Chondrocyte (in vitro differentiated cells): ENCODE measurements at regions not wholly inside any gene's neighbourhood (a gene's known extent, or its start where the extent isn't known, plus 50 kb on each side); places are given as distances from the start of the nearest gene placed in this dataset.
"Not testable (repeated sequence)": the region's sequence is repeated elsewhere in the genome, so short reads cannot be mapped to it uniquely, and the experiment has no call there.

Experiments used
- DNase-seq: peaks from one replicate; pipeline ENCODE4 v3.0.0; 2021; ENCODE audit warnings: mixed read lengths, low spot score
- H3K27ac Mint-ChIP-seq: one replicate; pipeline ENCODE4 v1.8.0; 2021; ENCODE audit warnings: mild to moderate bottlenecking, moderate library complexity, mixed read lengths; ENCODE audit not compliant: unreplicated experiment
- H3K27me3 Mint-ChIP-seq: 2 replicates; pipeline ENCODE4 v1.8.0; 2021; ENCODE audit warnings: low read depth, mixed read lengths
- H3K36me3 Mint-ChIP-seq: 2 replicates; pipeline ENCODE4 v1.8.0; 2021; ENCODE audit warnings: low read depth, mixed read lengths
- H3K4me1 Mint-ChIP-seq: 2 replicates; pipeline ENCODE4 v1.8.0; 2021; ENCODE audit warnings: low read depth, mild to moderate bottlenecking, mixed read lengths
- H3K4me3 Mint-ChIP-seq: one replicate; pipeline ENCODE4 v1.8.0; 2021; ENCODE audit warnings: mild to moderate bottlenecking, moderate library complexity, mixed read lengths; ENCODE audit not compliant: unreplicated experiment
- H3K9me3 Mint-ChIP-seq: 2 replicates; pipeline ENCODE4 v1.8.0; 2021; ENCODE audit warnings: low read depth, mixed read lengths
- CTCF ChIP-seq: fragments of 200-600 bp; sonication (generic); IDR thresholded peaks from 2 replicates; pipeline ENCODE4 v1.5.0; 2021; ENCODE audit warnings: antibody characterized with exemption, mild to moderate bottlenecking, moderate library complexity

DNA sequence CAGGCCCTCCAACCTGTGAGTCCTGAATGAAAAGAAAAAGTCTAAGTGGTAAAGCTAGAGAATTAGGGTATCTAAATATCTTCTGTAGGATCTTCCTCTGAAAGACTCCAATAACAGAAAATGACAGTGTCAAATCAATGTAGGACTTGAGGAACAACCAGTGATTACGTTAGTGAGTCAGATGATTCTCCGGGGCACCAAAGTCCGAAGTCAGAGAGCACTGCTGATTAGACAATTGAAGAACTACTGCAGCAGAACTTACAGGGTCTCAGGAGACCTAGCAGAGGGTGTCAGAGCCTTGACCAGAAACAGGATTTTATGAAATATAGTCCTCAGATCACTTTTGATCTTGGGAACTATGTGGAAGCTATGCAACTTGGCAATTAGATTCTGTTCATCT is 605.8 kb downstream of the EPHA3 start:
- no peak overlapping the region for H3K27ac Mint-ChIP-seq

DNA sequence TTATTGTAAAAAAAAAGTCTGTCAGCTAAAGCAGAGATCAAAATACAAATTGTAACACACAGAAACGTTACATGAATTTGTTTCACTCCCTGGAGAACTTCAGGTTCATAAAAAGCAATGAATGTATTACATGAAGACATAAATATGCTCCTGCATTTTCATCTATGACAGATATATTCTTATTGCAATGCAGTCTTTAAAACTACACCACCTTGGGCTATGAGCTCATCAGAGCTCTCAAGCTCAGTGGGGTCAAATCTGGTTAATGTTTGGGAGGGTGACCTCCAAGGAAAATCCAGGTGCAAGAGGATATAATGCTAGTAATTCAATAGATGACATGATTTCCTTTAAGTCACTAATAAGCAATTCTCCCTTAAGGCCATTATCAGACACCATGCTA is 606.8 kb downstream of the EPHA3 start:
- no peaks in the 10 kb centered on the region for H3K36me3 Mint-ChIP-seq
- no peak overlapping the region for H3K4me3 Mint-ChIP-seq
- H3K27ac Mint-ChIP-seq, result no peak overlapping the region
- TF ChIP-seq CTCF, result no peak
- no peaks in the 10 kb centered on the region for H3K27me3 Mint-ChIP-seq
- peaks cover 15% of the 10 kb centered on the region for H3K9me3 Mint-ChIP-seq
- no peak for DNase-seq
- H3K4me1 Mint-ChIP-seq, result no peaks in the 10 kb centered on the region

More for the DNA sequence above, 605.8 kb downstream of the EPHA3 start:
- Mint-ChIP-seq H3K4me1 (no peaks in the 10 kb centered on the region), H3K27me3 (no peaks in the 10 kb centered on the region), H3K4me3 (no peak overlapping the region), H3K36me3 (no peaks in the 10 kb centered on the region), H3K9me3 (peaks cover 15% of the 10 kb centered on the region)
- no peak for TF ChIP-seq CTCF
- DNase-seq, result no peak

GRCh38 chr3:89740080-89740880 is 632.9 kb downstream of the EPHA3 start:
- Mint-ChIP-seq H3K36me3 (no peaks in the 10 kb centered on the region), H3K4me3 (no peak overlapping the region), H3K9me3 (no peaks in the 10 kb centered on the region), H3K27me3 (no peaks in the 10 kb centered on the region), H3K4me1 (peaks cover 8% of the 10 kb centered on the region), H3K27ac (no peak overlapping the region)
- TF ChIP-seq CTCF, result no peak
- no peak for DNase-seq

DNA sequence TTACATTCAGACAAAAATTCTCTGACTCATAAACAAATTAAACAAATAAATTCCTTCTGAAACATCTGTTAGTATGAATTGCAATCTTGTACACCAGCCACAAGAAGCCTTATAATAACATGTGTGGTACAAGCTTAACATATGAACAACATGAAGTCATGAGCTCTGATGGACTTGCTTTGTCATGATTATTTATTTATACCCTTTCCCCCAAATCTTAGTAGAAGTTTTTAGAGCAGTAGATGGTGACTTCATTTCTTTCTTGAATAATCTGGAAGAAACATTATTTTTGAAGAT is 633.4 kb downstream of the EPHA3 start:
- Mint-ChIP-seq H3K4me1 (peaks cover 8% of the 10 kb centered on the region), H3K27me3 (no peaks in the 10 kb centered on the region), H3K9me3 (peaks cover 4% of the 10 kb centered on the region), H3K36me3 (no peaks in the 10 kb centered on the region), H3K4me3 (no peak overlapping the region), H3K27ac (no peak overlapping the region)
- DNase-seq, result no peak
- no peak for TF ChIP-seq CTCF

GRCh38 chr3:89742546-89742945 is 635.1 kb downstream of the EPHA3 start:
- H3K27me3 Mint-ChIP-seq, result peaks cover 2% of the 10 kb centered on the region
- TF ChIP-seq CTCF, result no peak
- H3K36me3 Mint-ChIP-seq, result no peaks in the 10 kb centered on the region
- H3K27ac Mint-ChIP-seq, result no peak overlapping the region
- no peak for DNase-seq
- H3K9me3 Mint-ChIP-seq, result peaks cover 7% of the 10 kb centered on the region
- H3K4me1 Mint-ChIP-seq, result peaks cover 8% of the 10 kb centered on the region
- H3K4me3 Mint-ChIP-seq, result no peak overlapping the region

GRCh38 chr3:89747541-89748278 is 640.3 kb downstream of the EPHA3 start:
- not testable (repeated sequence) for DNase-seq, H3K4me1 Mint-ChIP-seq, H3K36me3 Mint-ChIP-seq, H3K27ac Mint-ChIP-seq, H3K27me3 Mint-ChIP-seq
- Mint-ChIP-seq H3K9me3 (peaks cover 18% of the 10 kb centered on the region), H3K4me3 (peak overlapping the region; percentile 44)
